Stomach (tissue), 4 donors: ENCODE measurements at regions not wholly inside any gene's neighbourhood (a gene's known extent, or its start where the extent isn't known, plus 50 kb on each side); places are given as distances from the start of the nearest gene placed in this dataset.

Source experiments
- CTCF ChIP-seq, 7 experiments: fragments of 450-650 bp in 4 of 7; fragments of 200-600 bp in 3 of 7; sonication (generic) in 3 of 7; IDR thresholded peaks; one replicate each; pipeline ENCODE4 v1.5.1; 2016 to 2019; ENCODE audit warnings: antibody characterized with exemption in 7 of 7, control low read depth in 2 of 7, mild to moderate bottlenecking in 1 of 7
- EP300 ChIP-seq: sonication (generic); formaldehyde crosslinking; IDR thresholded peaks from one replicate; pipeline ENCODE4 v1.6.1; 2017; ENCODE audit warnings: antibody characterized with exemption
- POLR2A ChIP-seq, 4 donors: fragments of 450-650 bp; IDR thresholded peaks; one replicate each; pipeline ENCODE4 v1.6.1; 2016; ENCODE audit warnings: antibody characterized with exemption in 4 of 4, control low read depth in 2 of 4, mild to moderate bottlenecking in 1 of 4, moderate library complexity in 1 of 4
- POLR2AphosphoS5 ChIP-seq, 3 donors: sonication (generic); formaldehyde crosslinking; IDR thresholded peaks; one replicate each; pipeline ENCODE4 v1.6.1; 2016; ENCODE audit warnings: antibody characterized with exemption in 3 of 3

GRCh38 chr18:46325895-46326294, 221.7 kb downstream of the HAUS1 start:
- TF ChIP-seq CTCF (IDR thresholded peaks at IDR 0.05) (no peak), POLR2A (IDR thresholded peaks at IDR 0.05) (no peak), POLR2AphosphoS5 (IDR thresholded peaks at IDR 0.05) (no peak), EP300 (no peak)
